SH-SY5Y (cell line): ENCODE measurements at regions not wholly inside any gene's neighbourhood (a gene's known extent, or its start where the extent isn't known, plus 50 kb on each side); places are given as distances from the start of the nearest gene placed in this dataset.

Experiments
- GATA2 ChIP-seq: IDR thresholded peaks from 2 replicates; pipeline ENCODE4 v1.6.1; 2011; ENCODE audit warnings: mild to moderate bottlenecking, low read depth, low read length
- GATA3 ChIP-seq: IDR thresholded peaks from 2 replicates; pipeline ENCODE4 v1.6.1; 2011; ENCODE audit warnings: low read depth, mild to moderate bottlenecking, low read length, moderate library complexity

GRCh38 chr2:589281-590130, 87.7 kb downstream of the TMEM18 start:
- no peak for TF ChIP-seq GATA3
- no peak for TF ChIP-seq GATA2

GRCh38 chr2:588074-588645, 89.0 kb downstream of the TMEM18 start:
- TF ChIP-seq GATA3: no peak
- TF ChIP-seq GATA2: no peak

GRCh38 chr2:587087-587960, 89.9 kb downstream of the TMEM18 start:
- no peak for TF ChIP-seq GATA3
- TF ChIP-seq GATA2: no peak

- TF ChIP-seq GATA2 (no peak), GATA3 (no peak)
Measured at GRCh38 chr2:586641-587076, 90.5 kb downstream of the TMEM18 start.

- TF ChIP-seq GATA2 (no peak), GATA3 (no peak)
Measured at GRCh38 chr2:584863-585823, 92.1 kb downstream of the TMEM18 start.

GRCh38 chr2:583666-584065, 93.5 kb downstream of the TMEM18 start:
- TF ChIP-seq GATA2 (no peak), GATA3 (no peak)

- TF ChIP-seq GATA2: no peak
Measured at GRCh38 chr2:582792-583528, 94.2 kb downstream of the TMEM18 start.

GRCh38 chr2:579961-580360, 97.2 kb downstream of the TMEM18 start:
- TF ChIP-seq GATA2 (no peak), GATA3 (no peak)

GRCh38 chr2:579351-579886, 97.8 kb downstream of the TMEM18 start:
- TF ChIP-seq GATA2 (no peak), GATA3 (no peak)

- TF ChIP-seq GATA2 (no peak), GATA3 (no peak)
Measured at GRCh38 chr2:576292-576691, 100.9 kb downstream of the TMEM18 start.

GRCh38 chr2:575727-576236, 101.4 kb downstream of the TMEM18 start:
- no peak for TF ChIP-seq GATA3
- no peak for TF ChIP-seq GATA2

- TF ChIP-seq GATA2: no peak
- TF ChIP-seq GATA3: no peak
Measured at GRCh38 chr2:575030-575726, 102.0 kb downstream of the TMEM18 start.
